Activated gamma-delta T cell treated with anti-CD3 and anti-CD28 coated beads, Interleukin-2, amount 50 U/mL, for 16 hours (primary cell): ENCODE measurements at regions not wholly inside any gene's neighbourhood (a gene's known extent, or its start where the extent isn't known, plus 50 kb on each side); places are given as distances from the start of the nearest gene placed in this dataset.
"Not testable (repeated sequence)": the region's sequence is repeated elsewhere in the genome, so short reads cannot be mapped to it uniquely, and the experiment has no call there.

ENCODE experiments used
- DNase-seq: peaks from one replicate; pipeline ENCODE4 v3.0.0-alpha.2; 2020; ENCODE audit warnings: low read depth

DNA sequence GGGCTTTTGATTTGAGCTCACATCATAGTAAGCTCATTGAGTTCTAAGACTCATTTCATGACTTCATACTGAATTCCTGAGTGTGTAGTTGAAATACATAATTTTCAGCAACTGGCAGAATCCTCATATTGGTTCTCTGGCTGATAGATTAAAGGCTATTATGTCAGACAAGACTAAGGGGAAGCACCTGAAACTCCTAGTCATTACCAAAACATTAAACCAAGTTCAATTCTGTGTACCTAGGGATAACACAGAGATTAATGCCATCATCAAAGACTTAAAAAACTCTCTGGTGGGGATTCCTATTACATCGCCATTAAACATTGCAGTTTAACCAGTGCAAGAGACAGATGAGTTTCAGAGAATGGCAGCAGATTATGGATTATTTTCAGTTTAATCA lies 339.1 kb downstream of the PTPRC start:
- no peak for DNase-seq

DNA sequence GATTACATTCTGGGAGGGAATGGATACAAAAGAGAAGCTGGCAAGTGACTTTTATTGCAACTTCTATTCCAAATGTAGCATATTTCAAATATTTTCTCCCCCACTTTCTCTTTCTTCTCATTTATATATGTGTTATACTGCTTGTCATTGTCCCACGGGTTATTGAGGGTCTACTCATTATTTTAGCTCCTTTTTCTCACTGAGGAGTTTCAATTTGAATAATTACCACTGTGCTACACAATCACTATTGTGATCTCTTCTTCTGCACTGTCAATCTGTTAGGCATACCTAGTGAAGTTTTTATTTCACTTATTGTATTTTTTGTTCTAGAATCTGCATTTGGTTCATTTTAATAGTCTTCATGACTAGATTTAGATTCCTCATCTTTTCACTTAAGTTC lies 339.7 kb downstream of the PTPRC start:
- DNase-seq: no peak

DNA sequence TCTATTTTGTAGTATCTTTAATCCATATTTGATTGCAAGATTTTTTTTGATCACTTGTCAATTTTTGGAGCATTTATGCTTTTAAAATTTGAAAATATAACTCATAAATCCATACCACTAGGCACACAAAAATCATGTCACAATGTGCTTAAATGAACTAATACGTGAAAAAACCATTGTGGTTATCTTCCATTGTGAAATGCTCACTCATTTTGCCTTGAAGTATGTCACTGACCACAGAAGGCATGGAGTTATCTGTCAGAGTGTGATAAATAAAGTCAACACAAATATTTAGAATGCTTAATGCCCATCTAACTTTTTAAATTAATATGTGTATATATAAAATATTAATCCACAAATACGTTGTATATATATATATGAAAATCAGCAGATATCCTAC lies 347.2 kb downstream of the PTPRC start:
- DNase-seq: no peak

DNA sequence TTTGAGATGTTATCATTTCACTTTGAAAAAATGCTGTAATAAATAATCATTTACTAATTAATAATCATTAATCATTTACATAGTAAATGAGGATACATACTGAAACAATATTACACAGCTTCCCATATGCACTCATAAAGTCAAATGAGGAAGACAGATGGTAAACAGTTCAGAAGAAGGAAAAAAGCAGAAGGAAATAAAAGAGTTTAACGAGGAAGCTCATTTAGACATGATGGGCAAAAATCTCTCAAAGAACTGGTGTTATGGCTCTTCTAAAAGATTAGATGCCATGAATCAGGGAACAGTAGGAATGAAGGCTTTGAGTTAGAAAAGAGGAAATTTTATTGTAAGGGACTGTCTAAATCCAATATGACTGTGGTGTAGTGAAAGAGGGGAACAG lies 347.6 kb downstream of the PTPRC start:
- no peak for DNase-seq

DNA sequence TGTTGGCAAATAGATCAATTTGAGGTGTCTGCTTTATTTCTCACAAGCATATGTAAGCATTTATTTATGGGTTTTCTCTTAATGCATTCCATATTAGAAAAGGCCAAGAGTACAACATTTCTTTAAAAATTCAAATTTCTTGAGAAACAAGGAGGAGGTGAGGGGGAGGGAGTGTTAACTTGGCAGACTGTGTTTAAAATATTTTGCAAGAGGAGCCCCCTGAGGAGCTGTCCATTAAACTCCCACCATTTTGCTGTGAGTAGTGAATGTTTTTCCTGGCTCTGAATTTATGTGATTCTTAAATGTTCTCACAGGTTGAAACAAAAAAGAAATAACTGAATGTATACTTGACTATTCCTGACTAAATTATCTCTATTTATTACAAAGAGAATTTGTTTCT lies 363.8 kb downstream of the PTPRC start:
- no peak for DNase-seq

DNA sequence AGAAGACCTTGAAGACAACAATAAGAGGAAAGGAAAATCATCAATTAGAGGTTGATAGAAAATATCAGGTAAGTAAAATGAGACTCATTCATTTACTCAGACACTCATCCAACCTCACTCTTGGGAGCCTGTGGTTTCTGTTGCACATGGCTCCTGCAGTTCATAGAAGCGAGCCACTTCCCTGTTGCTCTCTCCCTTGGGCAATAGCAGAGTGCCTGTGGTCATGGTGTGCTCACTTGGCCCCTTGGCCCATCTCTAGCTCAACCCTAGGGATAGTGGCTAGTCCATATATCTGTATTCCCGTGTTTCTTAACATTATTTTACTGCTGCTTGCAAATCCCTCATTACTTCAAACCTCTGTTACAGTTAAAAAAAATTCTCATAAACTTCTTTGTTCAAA lies 368.6 kb downstream of the PTPRC start:
- DNase-seq: no peak

DNA sequence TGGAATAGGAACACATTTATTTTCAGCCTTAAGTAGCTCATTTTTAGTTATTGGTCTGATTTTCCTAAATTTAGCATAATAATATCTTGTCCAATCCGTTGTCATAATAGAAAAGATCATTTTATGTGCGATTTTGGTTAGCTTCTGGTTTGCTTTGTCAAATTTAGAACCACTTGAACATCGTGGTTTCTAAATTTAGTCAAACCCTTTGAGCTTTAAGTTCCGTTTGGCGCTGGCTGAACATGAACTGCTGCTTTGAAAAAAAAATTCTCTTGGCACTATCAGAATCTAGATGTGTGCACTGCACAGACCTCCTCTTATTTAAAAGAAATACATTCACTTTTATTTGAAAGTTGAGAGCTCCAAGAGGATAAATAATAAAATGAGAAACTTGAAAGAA lies 370.6 kb downstream of the PTPRC start:
- no peak for DNase-seq

DNA sequence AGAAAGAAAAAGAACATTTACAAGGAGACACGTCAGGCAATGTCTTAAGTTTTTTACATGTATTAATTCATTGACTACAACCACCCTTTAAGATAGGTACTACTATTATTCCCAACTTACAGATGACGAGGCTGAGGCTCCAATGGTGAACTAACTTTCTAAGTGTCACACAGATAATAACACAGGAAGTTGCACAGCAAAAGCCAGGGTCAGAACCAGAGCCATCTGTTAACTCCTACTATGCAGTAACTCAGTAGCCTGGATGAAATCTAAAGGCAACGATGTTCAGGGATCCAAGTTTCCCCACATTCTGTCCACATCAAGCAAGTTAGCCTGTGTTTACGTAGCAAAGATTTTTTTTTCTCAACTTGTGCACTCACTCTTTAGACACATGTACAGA lies 371.7 kb downstream of the PTPRC start:
- DNase-seq: no peak

DNA sequence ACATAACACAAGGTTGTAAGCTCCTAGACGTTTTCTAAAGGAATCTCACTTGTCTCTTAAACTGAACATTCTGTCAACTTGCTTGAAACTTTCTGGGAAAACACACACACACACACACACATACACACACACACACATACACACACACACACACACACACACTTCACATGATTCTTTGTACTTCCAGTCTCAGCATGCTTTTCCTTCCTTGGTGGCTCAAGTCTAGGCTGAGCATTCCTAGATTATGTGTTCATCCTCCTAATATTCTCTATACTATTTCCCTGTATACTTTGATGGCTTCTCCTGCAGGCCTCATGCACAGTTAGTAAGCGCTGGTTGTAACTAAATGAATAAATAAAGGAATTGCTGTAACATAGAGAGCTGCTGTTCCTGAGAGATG lies 372.1 kb downstream of the PTPRC start:
- no peak for DNase-seq

DNA sequence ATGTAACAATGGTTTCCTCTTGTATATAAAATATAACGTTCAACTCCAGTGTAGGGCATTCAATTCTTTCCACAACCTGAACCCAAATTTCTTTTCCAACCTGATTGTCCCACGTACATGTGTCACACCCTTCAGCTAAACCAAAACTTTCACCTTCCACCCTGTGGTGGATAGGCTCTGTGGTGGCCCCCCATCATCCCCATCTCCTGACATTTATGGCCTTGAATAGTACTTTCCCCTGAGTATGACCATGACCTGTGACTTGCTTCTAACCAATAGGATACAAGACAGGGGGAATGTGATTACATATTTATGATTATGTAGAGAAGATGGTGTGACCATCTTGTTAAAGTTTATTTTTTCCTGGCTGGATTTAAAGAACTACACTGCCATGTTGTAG lies 377.0 kb downstream of the PTPRC start:
- DNase-seq: no peak

DNA sequence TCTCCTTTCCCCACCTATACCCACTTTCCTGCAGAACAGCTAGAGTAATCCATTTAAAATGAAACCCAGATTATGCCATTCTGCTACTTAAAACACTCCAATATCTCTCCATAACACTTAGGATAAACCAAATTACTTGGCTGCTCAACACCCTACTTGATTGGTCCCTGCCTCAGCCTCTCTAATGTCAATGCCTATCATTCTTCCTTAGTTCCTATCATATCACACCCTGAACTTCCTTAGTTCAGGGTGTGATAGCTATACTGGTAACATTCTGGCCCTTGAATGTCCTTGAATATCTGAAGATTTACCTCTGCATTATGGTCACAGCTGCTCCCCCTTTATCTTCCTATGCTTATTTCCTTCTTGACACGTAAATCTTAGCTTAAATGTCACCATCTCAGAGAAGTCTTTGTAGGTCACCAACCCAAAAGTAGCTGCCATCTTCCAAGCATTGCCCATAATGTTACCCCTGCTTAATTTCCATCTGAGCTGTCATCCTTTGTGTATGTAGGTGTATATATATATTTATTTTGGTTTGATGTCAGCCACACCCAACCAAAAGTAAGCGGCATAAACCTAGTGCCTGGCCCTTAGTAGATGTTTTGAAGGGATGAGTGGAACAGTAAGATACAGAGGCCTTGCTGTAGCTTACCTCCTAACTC lies 379.8 kb downstream of the PTPRC start:
- DNase-seq: no peak

DNA sequence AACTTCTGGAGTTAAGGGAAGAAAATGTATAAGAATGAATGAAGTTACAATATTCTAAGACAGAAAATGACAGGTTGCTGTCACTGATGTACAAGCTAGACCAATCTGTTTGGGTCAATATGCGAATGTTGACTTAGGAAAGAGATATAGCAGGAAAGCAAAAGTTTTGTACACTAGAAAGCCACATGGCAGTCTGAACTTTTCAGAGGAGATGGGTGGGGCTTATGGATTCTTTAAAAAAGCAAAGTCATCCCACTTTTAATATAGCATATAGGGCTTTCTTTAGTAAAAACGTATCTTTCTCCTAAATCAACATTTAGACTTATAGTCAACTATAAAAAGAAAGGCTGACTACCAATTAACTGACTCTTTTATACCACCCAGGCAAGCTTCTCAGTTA lies 381.2 kb downstream of the PTPRC start:
- DNase-seq: no peak

DNA sequence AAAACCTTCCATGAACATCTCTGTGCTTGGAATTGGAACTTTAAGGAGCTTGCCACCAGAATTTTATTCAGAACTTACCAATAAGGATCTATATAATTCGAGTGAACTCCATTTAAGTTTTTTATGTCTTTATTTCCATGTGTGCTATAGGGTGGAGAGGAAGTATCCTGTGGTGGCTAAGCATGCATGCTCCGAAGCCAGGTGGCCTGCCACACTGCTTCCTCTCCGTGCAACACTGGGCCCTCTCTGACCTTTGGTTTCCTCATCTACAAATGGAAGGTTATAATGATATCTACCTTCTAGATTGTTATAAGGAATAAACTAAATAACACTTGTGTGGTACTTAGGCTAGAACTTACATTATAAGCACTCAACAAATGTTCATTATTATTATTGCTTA lies 382.1 kb downstream of the PTPRC start:
- DNase-seq: no peak

DNA sequence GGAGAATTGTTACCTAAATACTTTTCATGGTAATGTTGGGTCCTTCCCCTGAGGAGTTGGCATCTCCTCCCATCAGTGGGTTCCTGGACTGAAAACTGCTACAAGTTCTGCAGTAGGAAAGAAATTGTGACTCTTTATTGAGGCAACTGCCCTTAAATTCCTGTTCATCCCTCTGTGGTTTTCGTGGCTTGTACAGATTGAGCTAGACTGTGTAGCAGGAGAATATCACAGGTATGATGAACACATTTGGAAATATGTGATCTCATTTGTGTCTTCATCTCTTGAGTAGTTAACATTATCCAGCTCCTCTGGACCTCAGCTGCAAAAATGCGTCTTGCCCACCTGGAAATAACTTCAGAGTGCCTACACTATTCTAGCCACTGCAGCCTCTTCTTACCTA lies 390.6 kb downstream of the PTPRC start:
- no peak for DNase-seq

DNA sequence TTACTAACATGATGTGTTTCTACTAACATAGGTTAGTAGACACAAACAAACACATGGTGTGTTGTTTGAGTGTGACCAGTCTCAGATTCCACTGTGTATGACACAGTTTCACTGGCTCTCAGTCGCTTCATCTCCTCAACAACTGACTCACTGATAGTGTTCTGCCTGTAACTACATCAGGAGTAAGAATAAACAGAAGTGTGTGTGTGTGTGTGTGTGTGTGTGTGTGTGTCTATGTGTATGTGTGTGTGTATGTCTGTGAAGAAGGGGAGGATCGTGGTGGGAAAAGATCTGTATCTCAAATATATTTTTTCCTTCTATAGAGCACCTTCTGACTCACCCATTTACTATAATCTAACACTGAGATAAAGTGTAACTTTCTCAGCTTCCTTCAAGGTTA lies 391.0 kb downstream of the PTPRC start:
- DNase-seq: no peak

DNA sequence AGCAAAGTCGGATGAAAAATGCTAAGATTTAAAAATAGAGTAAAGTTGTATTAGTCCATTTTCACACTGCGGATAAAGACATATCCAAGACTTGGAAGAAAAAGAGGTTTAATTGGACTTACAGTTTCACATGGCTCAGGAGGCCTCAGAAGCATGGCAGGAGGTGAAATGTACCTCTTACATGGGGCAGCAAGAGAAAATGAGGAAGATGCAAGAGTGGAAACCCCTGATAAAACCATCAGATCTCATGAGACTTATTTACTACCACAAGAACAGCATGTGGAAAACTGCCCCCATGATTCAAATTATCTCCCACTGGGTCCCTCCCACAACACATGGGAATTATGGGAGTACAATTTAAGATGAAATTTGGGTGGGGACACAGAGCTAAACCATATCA lies 391.7 kb downstream of the PTPRC start:
- DNase-seq: not testable (repeated sequence)

DNA sequence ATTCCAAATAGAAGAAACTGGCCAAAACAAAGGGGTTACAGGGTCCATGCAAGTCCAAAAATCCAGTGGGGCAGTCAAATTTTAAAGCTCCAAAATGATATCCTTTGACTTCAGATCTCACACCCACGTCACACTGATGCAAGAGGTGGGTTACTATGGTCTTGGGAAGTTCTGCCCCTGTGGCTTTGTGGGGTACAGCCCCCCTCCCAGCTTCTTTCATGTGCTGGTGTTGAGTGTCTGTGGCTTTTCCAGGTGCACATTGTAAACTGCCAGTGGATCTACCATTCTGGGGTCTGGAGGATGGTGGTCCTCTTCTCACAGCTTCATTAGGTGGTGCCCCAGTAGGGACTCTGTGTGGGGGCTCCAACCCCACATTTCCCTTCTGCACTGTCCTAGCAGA lies 392.3 kb downstream of the PTPRC start:
- not testable (repeated sequence) for DNase-seq

DNA sequence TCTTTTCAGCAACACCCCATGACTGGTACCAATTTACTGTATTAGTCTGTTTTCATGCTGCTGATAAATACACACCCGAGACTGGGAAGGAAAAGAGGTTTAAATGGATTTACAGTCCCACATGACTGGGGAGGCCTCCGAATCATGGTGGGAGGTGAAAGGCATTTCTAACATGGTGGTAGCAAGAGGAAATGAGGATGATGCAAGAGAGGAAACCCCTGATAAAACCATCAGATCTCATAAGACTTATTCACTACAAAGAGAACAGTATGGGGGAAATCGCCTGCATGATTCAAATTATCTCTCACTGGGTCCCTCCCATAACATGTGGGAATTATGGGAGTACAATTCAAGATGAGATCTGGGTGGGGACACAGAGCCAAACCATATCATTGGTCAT lies 393.6 kb downstream of the PTPRC start:
- DNase-seq: not testable (repeated sequence)

DNA sequence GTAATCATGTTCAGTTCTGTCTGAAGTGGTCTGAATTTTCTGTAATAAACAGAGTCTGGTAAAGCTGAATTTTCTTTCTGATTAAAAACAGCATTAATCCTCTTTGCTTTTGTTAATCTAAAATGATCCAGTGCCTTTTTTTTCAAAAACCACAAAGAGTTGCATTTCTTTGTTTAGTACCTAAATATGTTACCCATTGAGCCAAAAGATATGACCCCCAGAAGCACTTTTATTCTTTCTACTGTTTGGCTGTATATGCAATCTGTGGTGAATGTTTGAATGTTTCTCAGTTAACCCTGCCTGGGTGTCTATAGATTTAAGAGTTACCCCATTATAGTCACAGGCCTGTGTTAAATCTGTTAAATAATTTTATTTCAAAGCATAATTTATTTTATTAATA lies 394.8 kb downstream of the PTPRC start:
- DNase-seq: no peak

DNA sequence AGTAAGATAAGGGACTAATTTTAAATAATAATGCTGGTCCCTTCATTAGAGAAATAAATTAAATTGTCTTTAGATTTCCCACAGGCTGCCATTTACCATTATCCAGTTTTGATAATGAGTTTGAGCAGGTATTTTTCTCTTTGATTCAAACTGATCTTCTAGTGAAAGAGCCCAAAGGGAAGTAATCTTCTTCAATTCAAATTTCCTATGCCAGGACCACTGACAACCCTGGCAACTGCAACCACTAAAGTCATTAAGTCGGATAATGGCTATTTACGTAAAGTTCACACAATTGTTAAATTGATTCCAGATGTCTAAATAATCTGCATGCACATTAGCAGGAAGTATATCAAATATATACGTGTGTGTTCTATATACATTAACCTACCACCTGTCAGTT lies 399.3 kb downstream of the PTPRC start:
- DNase-seq: no peak

DNA sequence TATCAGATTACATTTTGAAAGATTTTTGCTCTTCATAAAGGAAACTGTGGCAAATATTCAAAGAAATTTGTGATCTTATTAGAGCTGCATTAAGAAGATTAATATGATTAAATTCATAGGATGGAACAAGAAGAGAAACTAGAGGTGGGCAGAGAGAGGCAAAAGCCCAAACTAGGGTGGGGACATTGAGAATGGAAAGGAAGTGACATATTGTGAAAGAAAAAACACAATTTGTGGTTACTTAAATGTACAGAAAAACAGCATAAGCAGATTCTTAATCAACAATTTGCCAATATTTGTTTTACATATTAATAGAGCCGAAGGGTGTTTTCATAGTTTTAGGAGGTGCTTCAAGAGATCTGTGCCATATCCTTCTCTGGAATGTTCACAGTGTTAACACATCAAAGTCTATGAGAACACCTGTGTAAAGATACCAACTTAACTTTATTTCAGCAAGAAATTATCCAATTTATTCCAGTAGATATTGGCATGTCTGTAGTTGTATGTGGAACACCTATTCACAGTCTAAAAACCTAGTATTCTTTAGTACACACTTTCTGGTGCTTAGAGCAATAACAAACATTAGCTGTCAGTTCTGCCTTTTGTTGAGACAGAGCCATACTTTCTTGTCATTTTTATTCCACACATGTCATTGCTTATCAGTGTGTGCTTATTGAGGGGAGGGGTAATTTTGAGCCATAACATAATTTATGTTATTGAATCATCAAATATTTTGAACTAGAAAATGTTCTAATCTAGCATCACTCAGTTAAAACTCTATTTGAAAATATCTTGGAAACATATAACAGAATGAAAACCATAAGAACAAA lies 401.5 kb downstream of the PTPRC start:
- no peak for DNase-seq

DNA sequence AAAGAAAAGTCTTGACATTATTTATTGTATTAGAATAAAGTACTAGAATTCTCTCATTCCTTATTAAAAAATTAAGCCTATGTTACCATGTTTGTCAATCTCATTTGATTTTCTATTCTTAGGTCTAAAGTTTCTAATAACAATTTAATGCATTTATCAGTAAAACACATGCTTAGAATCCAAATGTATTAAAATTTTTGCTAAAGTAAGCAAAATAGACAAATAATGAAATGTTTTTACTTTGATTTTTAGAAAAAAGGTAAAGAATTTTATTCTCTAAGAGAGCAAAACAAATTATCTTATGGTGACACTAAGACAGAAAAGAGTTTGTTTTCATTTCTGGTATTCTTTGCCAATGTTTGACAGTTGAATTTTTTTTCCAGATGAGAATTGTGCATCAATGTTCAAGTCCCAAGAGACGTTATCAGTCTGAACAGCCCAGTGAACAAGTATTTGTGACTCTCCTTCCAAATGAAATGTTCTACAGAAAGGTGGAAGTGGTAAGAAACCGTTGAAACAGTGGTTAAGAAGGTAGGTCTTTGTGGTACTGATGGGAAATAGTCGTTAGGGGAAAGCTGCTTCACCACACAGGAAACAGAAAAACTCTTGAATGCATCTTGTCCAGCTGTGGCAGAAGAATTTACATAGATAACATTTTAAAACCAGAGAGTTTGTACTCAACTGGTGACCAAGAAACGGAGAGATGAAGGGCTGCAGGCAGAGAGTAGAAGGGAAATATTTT lies 402.5 kb downstream of the PTPRC start:
- DNase-seq: no peak

DNA sequence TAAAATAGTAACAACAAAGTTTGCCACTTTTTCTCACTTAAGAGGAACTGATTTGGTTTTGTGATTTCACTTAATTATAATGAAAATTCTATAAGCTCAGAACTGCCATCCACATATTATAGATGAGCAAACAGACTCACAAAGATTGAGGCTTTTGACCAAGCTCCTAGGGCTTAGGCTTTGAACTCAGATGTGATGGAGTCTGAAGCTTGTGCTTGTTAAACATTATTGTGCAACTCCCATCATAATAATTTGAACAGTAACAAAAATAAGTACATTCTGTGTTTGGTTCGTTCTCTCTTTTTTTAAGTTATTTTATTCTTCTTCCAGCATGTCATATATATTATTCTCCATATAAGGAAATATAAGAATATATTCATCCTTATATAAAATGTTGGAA lies 403.4 kb downstream of the PTPRC start:
- no peak for DNase-seq
